OCI-LY7 (cell line): ENCODE measurements at regions not wholly inside any gene's neighbourhood (a gene's known extent, or its start where the extent isn't known, plus 50 kb on each side); places are given as distances from the start of the nearest gene placed in this dataset.

ENCODE experiments used
- BruUV-seq: library from RNA; stranded (reverse); fragments of 400-500 nt; replicated peaks from 2 replicates; lab custom pipeline; 2021; lab: Mats Ljungman, UMichigan
- CTCF ChIA-PET: fragments of 300-600 bp; sonication (Branson Sonifier 250); formaldehyde crosslinking; loops from one replicate; lab custom pipeline; 2022; ENCODE audit warnings: antibody characterized with exemption; ENCODE audit not compliant: unreplicated experiment; lab: Charles Lee
- POLR2A ChIA-PET: fragments of 300-600 bp; sonication (Branson Sonifier 250); formaldehyde crosslinking; loops from one replicate; lab custom pipeline; 2022; ENCODE audit warnings: antibody characterized with exemption; lab: Charles Lee
- DNase-seq: peaks from one replicate; pipeline ENCODE4 v3.0.0-alpha.2; 2015; ENCODE audit warnings: low spot score
- H2AFZ ChIP-seq: fragments of 200-600 bp; sonication (generic), shearing (Covaris generic); 2 replicates; pipeline ENCODE4 v1.6.1; 2014; ENCODE audit warnings: mild to moderate bottlenecking, antibody characterized with exemption, low read length, moderate library complexity
- H3K27ac ChIP-seq: fragments of 200-600 bp; sonication (generic); 2 replicates; pipeline ENCODE4 v1.5.1; 2014; ENCODE audit warnings: mixed run types, low read depth, mild to moderate bottlenecking, moderate library complexity, low read length, inconsistent platforms; ENCODE audit not compliant: poor library complexity, severe bottlenecking
- H3K36me3 ChIP-seq: fragments of 200-600 bp; sonication (generic); 2 replicates; pipeline ENCODE4 v1.6.1; 2014; ENCODE audit warnings: mild to moderate bottlenecking, antibody characterized with exemption, low read length, moderate library complexity, mixed read lengths; ENCODE audit not compliant: insufficient read depth
- H3K4me1 ChIP-seq: fragments of 200-600 bp; sonication (generic); 2 replicates; pipeline ENCODE4 v1.5.1; 2014; ENCODE audit warnings: mild to moderate bottlenecking, low read length; ENCODE audit not compliant: insufficient read depth, poor library complexity, severe bottlenecking
- H3K4me2 ChIP-seq: fragments of 200-600 bp; sonication (generic); 2 replicates; pipeline ENCODE4 v1.6.1; 2014; ENCODE audit warnings: mild to moderate bottlenecking, low read length
- H3K4me3 ChIP-seq: fragments of 200-600 bp; sonication (generic); 2 replicates; pipeline ENCODE4 v1.5.1; 2014; ENCODE audit warnings: mild to moderate bottlenecking, low read depth, low read length; ENCODE audit not compliant: poor library complexity, severe bottlenecking
- H3K79me2 ChIP-seq: fragments of 200-600 bp; sonication (generic); 2 replicates; pipeline ENCODE4 v1.6.1; 2016; ENCODE audit warnings: low read depth, mild to moderate bottlenecking, low read length, moderate library complexity, mixed read lengths; ENCODE audit not compliant: insufficient read depth
- H3K9me2 ChIP-seq: fragments of 200-600 bp; sonication (generic); 2 replicates; pipeline ENCODE4 v1.6.1; 2016; ENCODE audit warnings: mild to moderate bottlenecking, low read length, mixed read lengths; ENCODE audit not compliant: insufficient read depth
- H3K9me3 ChIP-seq: fragments of 200-600 bp; sonication (generic); 2 replicates; pipeline ENCODE4 v1.6.1; 2014; ENCODE audit warnings: mild to moderate bottlenecking, mixed run types, low read length, mixed read lengths
- H4K20me1 ChIP-seq: fragments of 200-600 bp; sonication (generic); 2 replicates; pipeline ENCODE4 v1.6.1; 2014; ENCODE audit warnings: mild to moderate bottlenecking, antibody characterized with exemption, low read length, moderate library complexity, mixed read lengths; ENCODE audit not compliant: insufficient read depth
- CTCF ChIP-seq: fragments of 200-600 bp; sonication (generic); conservative IDR thresholded peaks from 2 replicates; pipeline ENCODE4 v1.5.1; 2014; ENCODE audit warnings: mild to moderate bottlenecking, antibody characterized with exemption, low read length, moderate library complexity, mixed read lengths
- EZH2phosphoT487 ChIP-seq: fragments of 200-600 bp; sonication (generic); IDR thresholded peaks from 2 replicates; pipeline ENCODE4 v1.6.1; 2018; ENCODE audit warnings: low read depth, borderline replicate concordance, mild to moderate bottlenecking, mixed run types, antibody characterized with exemption, low read length, moderate library complexity, mixed read lengths
- intact Hi-C: fragments of 100-400 bp; cut with micrococcal nuclease; formaldehyde crosslinking; loops from one replicate; pipeline ENCODE4 v1.10.0; 2022; ENCODE audit not compliant: unreplicated experiment

GRCh38 chr5:172582940-172583339 lies 58.1 kb upstream of the NEURL1B start:
- no peak overlapping the region for H3K27ac ChIP-seq
- POLR2A ChIA-PET = no interaction called here
- no peak for TF ChIP-seq EZH2phosphoT487
- no peak for TF ChIP-seq CTCF
- H3K4me3 ChIP-seq = no peak overlapping the region
- H3K36me3 ChIP-seq = no peaks in the 10 kb centered on the region
- no TSS peak for BruUV-seq
- no peaks in the 10 kb centered on the region for H3K9me2 ChIP-seq
- no peaks in the 10 kb centered on the region for H3K4me1 ChIP-seq
- intact Hi-C loops = no loop called here
- H3K79me2 ChIP-seq = no peaks in the 10 kb centered on the region
- DNase-seq = no peak
- no peaks in the 10 kb centered on the region for H3K9me3 ChIP-seq
- H3K4me2 ChIP-seq = no peak overlapping the region
- CTCF ChIA-PET = no interaction called here
- no peaks in the 10 kb centered on the region for H4K20me1 ChIP-seq
- H2AFZ ChIP-seq = no peak overlapping the region

- ChIA-PET CTCF (no interaction called here), POLR2A (no interaction called here)
- Histone ChIP-seq H3K9me2 (no peaks in the 10 kb centered on the region), H3K4me1 (no peaks in the 10 kb centered on the region), H4K20me1 (no peaks in the 10 kb centered on the region), H3K27ac (no peak overlapping the region), H2AFZ (no peak overlapping the region), H3K36me3 (no peaks in the 10 kb centered on the region), H3K79me2 (no peaks in the 10 kb centered on the region), H3K4me3 (no peak overlapping the region), H3K9me3 (no peaks in the 10 kb centered on the region), H3K4me2 (no peak overlapping the region)
- TF ChIP-seq EZH2phosphoT487 (no peak), CTCF (no peak)
- intact Hi-C loops = no loop called here
- BruUV-seq = no TSS peak
- no peak for DNase-seq
Observed at GRCh38 chr5:172581315-172581714, 59.7 kb upstream of the NEURL1B start.

- TF ChIP-seq EZH2phosphoT487 = no peak
- TF ChIP-seq CTCF = no peak
- no peak overlapping the region for H2AFZ ChIP-seq
- H3K9me2 ChIP-seq = no peaks in the 10 kb centered on the region
- H4K20me1 ChIP-seq = no peaks in the 10 kb centered on the region
- H3K36me3 ChIP-seq = no peaks in the 10 kb centered on the region
- intact Hi-C loops = no loop called here
- H3K4me2 ChIP-seq = no peak overlapping the region
- H3K4me1 ChIP-seq = no peaks in the 10 kb centered on the region
- ChIA-PET CTCF (no interaction called here), POLR2A (no interaction called here)
- no peaks in the 10 kb centered on the region for H3K79me2 ChIP-seq
- H3K9me3 ChIP-seq = no peaks in the 10 kb centered on the region
- BruUV-seq = no TSS peak
- no peak for DNase-seq
- no peak overlapping the region for H3K27ac ChIP-seq
- H3K4me3 ChIP-seq = no peak overlapping the region
Observed at GRCh38 chr5:172579403-172579990, 61.6 kb upstream of the NEURL1B start.
